HFF-Myc (cell line): ENCODE measurements at regions not wholly inside any gene's neighbourhood (a gene's known extent, or its start where the extent isn't known, plus 50 kb on each side); places are given as distances from the start of the nearest gene placed in this dataset.

Source experiments
- DNase-seq: peaks from one replicate; pipeline ENCODE4 v3.0.0-alpha.2; 2011; ENCODE audit warnings: low read depth; ENCODE audit errors: extremely low read depth
- H3K4me3 ChIP-seq: replicated peaks from 2 replicates; pipeline ENCODE4 v1.5.1; 2011; ENCODE audit warnings: low read depth, mild to moderate bottlenecking, control low read depth, low read length
- CTCF ChIP-seq: IDR thresholded peaks from 2 replicates; pipeline ENCODE4 v1.5.1; 2012; ENCODE audit warnings: mild to moderate bottlenecking, low read depth, low read length, control low read depth; ENCODE audit errors: missing control alignments

DNA sequence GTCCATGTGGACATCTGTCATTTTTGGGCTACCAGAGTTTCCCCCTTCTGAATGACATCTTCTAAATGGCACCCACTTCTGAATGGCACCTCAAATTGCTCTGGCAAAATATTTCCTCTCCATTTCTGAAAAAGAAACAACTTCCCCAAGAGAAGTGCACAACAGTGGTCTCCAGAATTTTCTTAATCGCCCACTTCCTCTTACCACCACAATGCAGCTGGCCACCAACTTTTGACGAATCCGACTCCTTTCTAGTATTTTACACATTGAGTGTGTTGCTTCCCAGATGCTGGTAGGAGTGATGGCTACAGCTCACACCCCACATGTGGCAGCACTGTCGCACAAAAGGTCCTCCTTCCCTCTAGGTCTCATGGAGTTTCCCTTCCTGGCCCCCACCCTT, 216.1 kb downstream of the FOXA2 start:
- DNase-seq: no peak
- no peak for TF ChIP-seq CTCF
- H3K4me3 ChIP-seq: no peak overlapping the region

- TF ChIP-seq CTCF: no peak
- H3K4me3 ChIP-seq: no peak overlapping the region
- DNase-seq: no peak
Observed at GRCh38 chr20:22366631-22367030, 217.7 kb downstream of the FOXA2 start.

DNA sequence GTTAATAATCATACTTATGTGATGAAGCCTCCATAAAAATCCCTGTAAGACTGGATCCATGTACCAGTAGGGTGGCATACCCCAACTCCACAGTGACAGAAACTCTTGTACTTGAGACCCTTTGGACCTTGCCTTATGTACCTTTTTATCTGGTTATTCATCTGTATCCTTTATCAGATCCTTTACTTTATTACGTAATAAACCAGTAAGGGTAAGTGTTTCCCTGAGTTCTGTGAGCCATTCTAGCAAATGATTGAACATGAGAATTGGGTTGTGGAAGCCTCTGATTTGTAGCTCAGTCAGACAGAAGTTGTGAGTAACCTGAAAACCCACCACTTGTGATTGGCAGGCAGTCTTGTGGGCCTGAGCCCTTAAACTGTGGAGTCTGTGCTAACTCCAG, 229.7 kb downstream of the FOXA2 start:
- no peak for DNase-seq
- no peak for TF ChIP-seq CTCF
- no peak overlapping the region for H3K4me3 ChIP-seq

- DNase-seq: no peak
- no peak overlapping the region for H3K4me3 ChIP-seq
- no peak for TF ChIP-seq CTCF
Observed at GRCh38 chr20:22353586-22353985, 230.8 kb downstream of the FOXA2 start.

- DNase-seq: no peak
- TF ChIP-seq CTCF: no peak
- no peak overlapping the region for H3K4me3 ChIP-seq
Observed at GRCh38 chr20:22352019-22352418, 232.4 kb downstream of the FOXA2 start.

GRCh38 chr20:22350624-22351023, 233.7 kb downstream of the FOXA2 start:
- no peak for TF ChIP-seq CTCF
- H3K4me3 ChIP-seq: no peak overlapping the region
- no peak for DNase-seq

DNA sequence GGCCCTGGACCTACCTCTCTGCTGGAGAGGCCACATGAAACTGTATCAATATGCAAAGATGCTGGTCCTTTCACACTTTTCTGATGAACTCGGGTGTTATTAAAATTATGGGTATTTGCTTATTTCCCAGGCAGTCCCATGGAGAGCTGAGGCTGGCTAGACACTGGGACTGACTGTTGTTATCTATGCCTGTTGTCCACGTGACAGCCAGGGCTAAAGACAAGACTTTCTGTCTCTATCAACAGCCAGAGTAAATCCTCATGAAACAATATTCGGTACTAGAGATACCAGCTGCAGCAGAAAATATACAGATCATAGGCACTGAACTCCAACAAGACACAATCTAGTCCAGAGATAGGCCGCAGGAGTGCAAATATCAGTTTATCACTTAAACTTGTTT, 236.4 kb downstream of the FOXA2 start:
- TF ChIP-seq CTCF: no peak
- no peak overlapping the region for H3K4me3 ChIP-seq
- DNase-seq: no peak
